ENCODE measurements at regions not wholly inside any gene's neighbourhood (a gene's known extent, or its start where the extent isn't known, plus 50 kb on each side); places are given as distances from the start of the nearest gene placed in this dataset.

DNA sequence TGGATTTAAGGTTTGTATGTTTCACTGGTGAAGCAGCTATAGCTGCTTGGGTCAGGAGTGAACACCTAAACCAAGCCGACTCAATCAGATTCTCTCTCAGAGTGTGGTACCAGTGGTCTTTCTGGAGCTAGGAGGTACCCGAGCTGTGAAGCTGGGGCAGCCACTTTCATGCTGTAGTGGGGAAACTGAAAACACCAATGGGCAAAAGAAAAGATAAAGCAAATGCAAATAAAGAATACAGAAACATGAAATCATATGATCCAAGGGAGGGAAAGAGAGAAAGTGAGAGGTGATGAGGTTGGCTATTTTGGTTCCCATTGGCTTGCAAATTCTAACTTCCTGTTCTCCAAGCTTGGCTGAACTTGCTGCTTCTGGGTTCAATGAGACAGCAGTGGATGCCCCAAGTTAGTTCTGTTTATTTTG, 212.3 kb upstream of the CFAP20DC start:
- Histone ChIP-seq H3K4me2 (ENCODE audit: insufficient read depth, low read length, poor library complexity, severe bottlenecking) (no peak overlapping the region), H2BK5ac (ENCODE audit: low read length) (no peak overlapping the region), H3K9ac (ENCODE audit: low read depth, low read length, poor library complexity) (no peak overlapping the region), H2BK15ac (ENCODE audit: low read length) (no peak overlapping the region), H2BK120ac (ENCODE audit: low read depth, low read length) (no peak overlapping the region), H3K36me3 (replicated peaks in 1 of 2; ENCODE audit: control insufficient read depth in 2 of 2, insufficient read depth in 2 of 2, low read length in 2 of 2) (no peaks in the 10 kb centered on the region), H2AK5ac (ENCODE audit: low read depth, low read length) (no peak overlapping the region), H3K14ac (ENCODE audit: low read length) (no peak overlapping the region), H3K27me3 (ENCODE audit: control insufficient read depth in 3 of 3, insufficient read depth in 3 of 3, low read depth in 1 of 3, low read length in 3 of 3) (no peaks in the 10 kb centered on the region), H4K91ac (ENCODE audit: low read depth, low read length, poor library complexity) (no peak overlapping the region), H4K8ac (ENCODE audit: low read depth, low read length) (no peak overlapping the region), H3K79me1 (ENCODE audit: low read depth, low read length) (no peaks in the 10 kb centered on the region), H3K9me3 (replicated peaks in 1 of 2; ENCODE audit: control insufficient read depth in 2 of 2, insufficient read depth in 1 of 2, low read depth in 1 of 2, low read length in 2 of 2) (peaks cover 1 to 2% of the 10 kb centered on the region in 2 donors), H3K4me1 (ENCODE audit: control insufficient read depth in 2 of 2, insufficient read depth in 1 of 2, low read depth in 1 of 2, low read length in 2 of 2) (no peaks in the 10 kb centered on the region), H2AFZ (ENCODE audit: low read length) (no peak overlapping the region), H3K18ac (ENCODE audit: low read length) (no peak overlapping the region), H2BK12ac (ENCODE audit: low read length) (no peak overlapping the region), H3K4ac (ENCODE audit: low read length) (no peak overlapping the region), H3K27ac (replicated peaks; ENCODE audit: low read length) (no peak overlapping the region), H3K4me3 (ENCODE audit: low read length in 2 of 2) (no peak overlapping the region), H3K23ac (ENCODE audit: low read depth, low read length, poor library complexity) (no peak overlapping the region)
- no CpG with 5 or more reads among the region's 2 CpGs for WGBS, 2 donors (ENCODE audit: extremely low coverage in 2 of 2, insufficient read length in 2 of 2, insufficient replicate concordance in 1 of 2)
- DNase-seq (ENCODE audit: low spot score): no peak

DNA sequence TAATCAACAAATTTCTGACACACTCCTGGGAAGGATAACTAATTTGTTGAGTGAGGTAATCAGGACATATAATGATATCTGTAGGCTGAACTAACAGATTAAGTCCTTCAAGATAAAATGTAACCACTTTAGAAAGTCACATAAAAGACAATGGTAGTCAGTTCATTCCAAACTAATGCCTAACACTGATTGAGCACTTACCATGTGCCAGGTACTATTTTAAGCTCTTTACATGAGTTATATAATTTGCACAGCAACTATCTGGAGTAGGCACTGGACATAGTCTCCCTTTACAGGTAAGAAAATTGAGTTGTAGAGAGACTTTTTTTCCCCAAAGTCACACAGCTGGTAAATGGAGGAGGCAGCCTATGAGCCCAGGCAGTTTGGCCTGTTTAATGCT, 211.2 kb upstream of the CFAP20DC start:
- H3K14ac ChIP-seq (ENCODE audit: low read length): no peak overlapping the region
- no peak overlapping the region for H2BK120ac ChIP-seq (ENCODE audit: low read depth, low read length)
- H3K18ac ChIP-seq (ENCODE audit: low read length): no peak overlapping the region
- peaks cover 1 to 2% of the 10 kb centered on the region in 2 donors for H3K9me3 ChIP-seq (replicated peaks in 1 of 2; ENCODE audit: control insufficient read depth in 2 of 2, insufficient read depth in 1 of 2, low read depth in 1 of 2, low read length in 2 of 2)
- H2BK5ac ChIP-seq (ENCODE audit: low read length): no peak overlapping the region
- H3K4me2 ChIP-seq (ENCODE audit: insufficient read depth, low read length, poor library complexity, severe bottlenecking): no peak overlapping the region
- no peaks in the 10 kb centered on the region for H3K79me1 ChIP-seq (ENCODE audit: low read depth, low read length)
- no peak overlapping the region for H2BK15ac ChIP-seq (ENCODE audit: low read length)
- H3K27me3 ChIP-seq (ENCODE audit: control insufficient read depth in 3 of 3, insufficient read depth in 3 of 3, low read depth in 1 of 3, low read length in 3 of 3): no peaks in the 10 kb centered on the region
- H2AFZ ChIP-seq (ENCODE audit: low read length): no peak overlapping the region
- H3K4ac ChIP-seq (ENCODE audit: low read length): no peak overlapping the region
- no peak overlapping the region for H3K27ac ChIP-seq (replicated peaks; ENCODE audit: low read length)
- H3K36me3 ChIP-seq (replicated peaks in 1 of 2; ENCODE audit: control insufficient read depth in 2 of 2, insufficient read depth in 2 of 2, low read length in 2 of 2): no peaks in the 10 kb centered on the region
- no peak overlapping the region for H4K8ac ChIP-seq (ENCODE audit: low read depth, low read length)
- no peak overlapping the region for H3K23ac ChIP-seq (ENCODE audit: low read depth, low read length, poor library complexity)
- no peak overlapping the region for H3K4me3 ChIP-seq (ENCODE audit: low read length in 2 of 2)
- H4K91ac ChIP-seq (ENCODE audit: low read depth, low read length, poor library complexity): no peak overlapping the region
- H3K9ac ChIP-seq (ENCODE audit: low read depth, low read length, poor library complexity): no peak overlapping the region
- no peak overlapping the region for H2AK5ac ChIP-seq (ENCODE audit: low read depth, low read length)
- no peaks in the 10 kb centered on the region for H3K4me1 ChIP-seq (ENCODE audit: control insufficient read depth in 2 of 2, insufficient read depth in 1 of 2, low read depth in 1 of 2, low read length in 2 of 2)
- no peak overlapping the region for H2BK12ac ChIP-seq (ENCODE audit: low read length)
- no peak for DNase-seq (ENCODE audit: low spot score)

DNA sequence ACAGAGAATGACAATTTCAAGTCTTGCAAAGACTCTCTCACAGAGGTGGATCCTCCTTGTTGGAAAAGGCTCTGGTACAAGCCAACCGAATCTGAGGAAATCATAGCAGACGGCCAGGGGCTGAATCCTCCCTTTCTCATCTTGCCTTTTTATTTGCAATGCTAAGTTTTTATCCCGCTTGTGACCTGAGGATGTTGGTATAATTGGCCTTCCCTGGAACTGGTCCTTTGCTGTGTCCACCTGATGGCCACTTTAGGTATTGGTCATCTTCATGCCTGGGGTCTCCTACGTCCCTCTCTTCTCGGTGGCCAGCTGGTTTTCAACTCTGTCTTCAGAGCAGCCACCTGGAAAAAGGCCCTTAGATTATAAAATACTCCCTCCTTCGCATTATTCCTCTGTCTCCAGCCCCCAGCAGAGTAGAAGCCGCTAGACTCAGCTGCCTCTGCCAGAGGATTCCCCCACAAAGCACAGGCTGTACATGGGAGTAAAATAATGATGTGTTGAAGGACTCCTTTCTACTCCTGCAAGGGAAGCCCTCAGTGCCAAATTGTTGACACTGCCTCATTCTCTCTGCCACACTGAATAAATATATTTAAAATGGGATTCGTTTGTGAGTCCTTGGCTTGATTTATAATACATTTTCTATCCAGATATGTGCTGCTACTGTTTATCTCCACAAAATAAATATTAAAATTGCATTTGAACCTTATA, 208.9 kb upstream of the CFAP20DC start:
- Histone ChIP-seq H3K27ac (replicated peaks; ENCODE audit: low read length) (no peak overlapping the region), H3K4me2 (ENCODE audit: insufficient read depth, low read length, poor library complexity, severe bottlenecking) (no peak overlapping the region), H4K91ac (ENCODE audit: low read depth, low read length, poor library complexity) (no peak overlapping the region), H4K8ac (ENCODE audit: low read depth, low read length) (no peak overlapping the region), H3K9ac (ENCODE audit: low read depth, low read length, poor library complexity) (no peak overlapping the region), H2BK15ac (ENCODE audit: low read length) (no peak overlapping the region), H3K36me3 (replicated peaks in 1 of 2; ENCODE audit: control insufficient read depth in 2 of 2, insufficient read depth in 2 of 2, low read length in 2 of 2) (no peaks in the 10 kb centered on the region), H3K23ac (ENCODE audit: low read depth, low read length, poor library complexity) (no peak overlapping the region), H2BK120ac (ENCODE audit: low read depth, low read length) (no peak overlapping the region), H3K14ac (ENCODE audit: low read length) (no peak overlapping the region), H3K9me3 (replicated peaks in 1 of 2; ENCODE audit: control insufficient read depth in 2 of 2, insufficient read depth in 1 of 2, low read depth in 1 of 2, low read length in 2 of 2) (no peaks in the 10 kb centered on the region), H2BK12ac (ENCODE audit: low read length) (no peak overlapping the region), H3K79me1 (ENCODE audit: low read depth, low read length) (no peaks in the 10 kb centered on the region), H3K27me3 (ENCODE audit: control insufficient read depth in 3 of 3, insufficient read depth in 3 of 3, low read depth in 1 of 3, low read length in 3 of 3) (no peaks in the 10 kb centered on the region), H2AK5ac (ENCODE audit: low read depth, low read length) (no peak overlapping the region), H3K4ac (ENCODE audit: low read length) (no peak overlapping the region), H2BK5ac (ENCODE audit: low read length) (no peak overlapping the region), H3K4me1 (ENCODE audit: control insufficient read depth in 2 of 2, insufficient read depth in 1 of 2, low read depth in 1 of 2, low read length in 2 of 2) (no peaks in the 10 kb centered on the region), H2AFZ (ENCODE audit: low read length) (no peak overlapping the region), H3K4me3 (ENCODE audit: low read length in 2 of 2) (no peak overlapping the region), H3K18ac (ENCODE audit: low read length) (no peak overlapping the region)
- no CpG with 5 or more reads among the region's 8 CpGs for WGBS, 2 donors (ENCODE audit: extremely low coverage in 2 of 2, insufficient read length in 2 of 2, insufficient replicate concordance in 1 of 2)
- DNase-seq (ENCODE audit: low spot score): no peak

DNA sequence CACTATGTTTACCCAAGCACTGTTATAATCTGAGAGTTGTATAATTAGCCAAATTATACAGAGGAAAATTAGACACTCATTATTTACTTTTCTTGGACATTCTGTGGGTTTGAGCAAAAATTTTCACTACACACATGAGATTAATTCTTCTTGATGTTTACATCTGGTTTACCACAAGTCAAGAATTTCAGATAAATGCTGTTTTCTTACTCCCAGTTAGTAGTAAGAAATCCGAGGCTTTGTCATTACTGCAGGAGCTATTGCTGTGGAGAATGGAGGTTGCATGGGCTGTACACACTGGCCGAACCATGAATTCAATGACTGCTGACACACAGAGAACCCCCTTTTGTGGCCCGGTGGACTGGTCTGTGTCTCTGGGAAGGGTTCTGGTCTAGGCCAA, 207.7 kb upstream of the CFAP20DC start:
- H3K14ac ChIP-seq (ENCODE audit: low read length): no peak overlapping the region
- H2BK120ac ChIP-seq (ENCODE audit: low read depth, low read length): no peak overlapping the region
- DNase-seq (ENCODE audit: low spot score): no peak
- no peak overlapping the region for H3K4ac ChIP-seq (ENCODE audit: low read length)
- no peak overlapping the region for H2BK5ac ChIP-seq (ENCODE audit: low read length)
- H3K79me1 ChIP-seq (ENCODE audit: low read depth, low read length): no peaks in the 10 kb centered on the region
- no peak overlapping the region for H3K4me2 ChIP-seq (ENCODE audit: insufficient read depth, low read length, poor library complexity, severe bottlenecking)
- WGBS, 2 donors (ENCODE audit: extremely low coverage in 2 of 2, insufficient read length in 2 of 2, insufficient replicate concordance in 1 of 2): no CpG with 5 or more reads among the region's 3 CpGs
- H3K4me3 ChIP-seq (ENCODE audit: low read length in 2 of 2): no peak overlapping the region
- no peak overlapping the region for H4K91ac ChIP-seq (ENCODE audit: low read depth, low read length, poor library complexity)
- H3K36me3 ChIP-seq (replicated peaks in 1 of 2; ENCODE audit: control insufficient read depth in 2 of 2, insufficient read depth in 2 of 2, low read length in 2 of 2): no peaks in the 10 kb centered on the region
- H2BK15ac ChIP-seq (ENCODE audit: low read length): no peak overlapping the region
- no peak overlapping the region for H3K27ac ChIP-seq (replicated peaks; ENCODE audit: low read length)
- H3K23ac ChIP-seq (ENCODE audit: low read depth, low read length, poor library complexity): no peak overlapping the region
- H3K4me1 ChIP-seq (ENCODE audit: control insufficient read depth in 2 of 2, insufficient read depth in 1 of 2, low read depth in 1 of 2, low read length in 2 of 2): no peaks in the 10 kb centered on the region
- no peak overlapping the region for H2AK5ac ChIP-seq (ENCODE audit: low read depth, low read length)
- no peak overlapping the region for H3K9ac ChIP-seq (ENCODE audit: low read depth, low read length, poor library complexity)
- H2BK12ac ChIP-seq (ENCODE audit: low read length): no peak overlapping the region
- no peaks in the 10 kb centered on the region for H3K9me3 ChIP-seq (replicated peaks in 1 of 2; ENCODE audit: control insufficient read depth in 2 of 2, insufficient read depth in 1 of 2, low read depth in 1 of 2, low read length in 2 of 2)
- H3K27me3 ChIP-seq (ENCODE audit: control insufficient read depth in 3 of 3, insufficient read depth in 3 of 3, low read depth in 1 of 3, low read length in 3 of 3): no peaks in the 10 kb centered on the region
- H3K18ac ChIP-seq (ENCODE audit: low read length): no peak overlapping the region
- no peak overlapping the region for H4K8ac ChIP-seq (ENCODE audit: low read depth, low read length)
- no peak overlapping the region for H2AFZ ChIP-seq (ENCODE audit: low read length)

All from neuronal stem cell (in vitro differentiated cells).